HG02938 (cell line): ENCODE measurements at regions not wholly inside any gene's neighbourhood (a gene's known extent, or its start where the extent isn't known, plus 50 kb on each side); places are given as distances from the start of the nearest gene placed in this dataset.
"Not testable (repeated sequence)": the region's sequence is repeated elsewhere in the genome, so short reads cannot be mapped to it uniquely, and the experiment has no call there.

Experiments used
- ATAC-seq: cut with Tn5 transposase; IDR thresholded peaks from one replicate; pipeline ENCODE4 v1.9.1; 2021; ENCODE audit warnings: mild to moderate bottlenecking, moderate library complexity; ENCODE audit not compliant: unreplicated experiment

GRCh38 chr5:1598950-1599737 is 75.4 kb upstream of the LPCAT1 start:
- not testable (repeated sequence) for ATAC-seq

DNA sequence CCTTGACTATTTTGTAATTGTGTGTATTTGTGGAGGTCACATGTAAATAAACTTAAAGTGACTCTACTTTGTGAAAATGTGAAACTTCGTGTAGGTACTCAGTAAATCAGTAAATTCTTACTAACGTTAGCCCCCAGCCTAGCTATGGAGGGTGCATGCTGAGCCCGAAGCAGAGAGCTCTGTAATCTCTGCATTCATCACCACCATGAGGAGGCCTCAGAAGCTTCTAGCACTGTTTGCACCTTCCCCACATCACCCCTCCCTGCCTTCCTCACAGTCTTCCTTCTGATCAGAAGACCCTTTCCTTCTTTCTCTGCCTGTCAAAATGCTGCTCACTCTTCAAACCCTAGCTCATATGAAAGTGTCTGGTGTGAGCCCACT is 73.3 kb upstream of the LPCAT1 start:
- not testable (repeated sequence) for ATAC-seq

GRCh38 chr5:1596462-1597092 is 72.8 kb upstream of the LPCAT1 start:
- ATAC-seq: not testable (repeated sequence)

- peak; percentile 82 for ATAC-seq
Observed at GRCh38 chr5:1594357-1595106, 70.8 kb upstream of the LPCAT1 start.

DNA sequence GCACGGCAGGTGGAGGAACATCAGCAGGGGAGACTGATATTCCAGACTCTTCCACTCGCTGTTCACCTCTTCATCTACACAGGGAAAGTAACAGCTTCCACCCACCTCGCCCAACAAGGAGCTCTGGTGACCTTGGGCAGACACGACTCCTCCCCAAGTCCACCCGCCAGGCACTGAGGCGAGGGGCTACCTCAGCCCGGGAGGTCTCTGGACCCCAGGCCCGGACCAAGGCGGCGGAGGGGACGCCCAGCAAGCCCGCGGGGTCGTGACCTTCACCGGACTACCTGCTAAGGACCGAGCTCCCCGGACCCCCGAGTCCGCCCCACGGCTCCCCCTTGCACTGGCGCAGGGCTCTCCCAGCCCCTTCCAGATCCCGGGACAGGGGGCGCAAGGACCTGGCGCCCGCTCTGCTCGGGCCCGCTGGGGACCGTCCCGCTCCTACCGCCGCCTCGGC is 70.2 kb upstream of the LPCAT1 start:
- no peak for ATAC-seq

DNA sequence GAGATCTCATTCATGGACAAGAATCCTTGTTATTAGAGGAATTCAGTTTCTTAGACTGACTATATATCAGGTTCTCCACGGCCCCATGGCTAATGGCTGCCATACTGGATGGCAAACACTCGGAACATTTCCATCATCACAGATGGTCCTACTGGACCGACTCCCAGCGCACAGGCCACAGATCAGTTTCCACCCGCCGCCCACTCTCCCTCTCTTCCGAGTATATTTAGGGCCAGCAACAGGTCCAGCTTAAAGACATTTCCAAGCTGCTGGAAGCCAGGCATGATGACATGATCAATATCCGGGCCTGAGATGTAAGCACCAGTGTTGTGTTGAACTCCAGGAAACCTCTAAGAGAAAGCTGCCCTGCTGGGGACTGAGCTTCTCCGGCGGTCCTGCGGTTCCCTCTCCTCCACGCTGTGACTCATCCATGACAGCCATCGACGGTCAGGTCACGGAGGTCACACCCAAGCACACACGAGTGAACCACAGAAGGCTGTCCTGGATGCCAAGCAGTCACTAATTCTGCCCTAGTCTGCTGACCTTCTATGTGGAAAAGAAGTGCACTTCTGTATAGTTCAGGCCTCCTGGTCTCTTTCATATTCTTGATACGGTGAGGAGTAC is 64.4 kb upstream of the LPCAT1 start:
- not testable (repeated sequence) for ATAC-seq

DNA sequence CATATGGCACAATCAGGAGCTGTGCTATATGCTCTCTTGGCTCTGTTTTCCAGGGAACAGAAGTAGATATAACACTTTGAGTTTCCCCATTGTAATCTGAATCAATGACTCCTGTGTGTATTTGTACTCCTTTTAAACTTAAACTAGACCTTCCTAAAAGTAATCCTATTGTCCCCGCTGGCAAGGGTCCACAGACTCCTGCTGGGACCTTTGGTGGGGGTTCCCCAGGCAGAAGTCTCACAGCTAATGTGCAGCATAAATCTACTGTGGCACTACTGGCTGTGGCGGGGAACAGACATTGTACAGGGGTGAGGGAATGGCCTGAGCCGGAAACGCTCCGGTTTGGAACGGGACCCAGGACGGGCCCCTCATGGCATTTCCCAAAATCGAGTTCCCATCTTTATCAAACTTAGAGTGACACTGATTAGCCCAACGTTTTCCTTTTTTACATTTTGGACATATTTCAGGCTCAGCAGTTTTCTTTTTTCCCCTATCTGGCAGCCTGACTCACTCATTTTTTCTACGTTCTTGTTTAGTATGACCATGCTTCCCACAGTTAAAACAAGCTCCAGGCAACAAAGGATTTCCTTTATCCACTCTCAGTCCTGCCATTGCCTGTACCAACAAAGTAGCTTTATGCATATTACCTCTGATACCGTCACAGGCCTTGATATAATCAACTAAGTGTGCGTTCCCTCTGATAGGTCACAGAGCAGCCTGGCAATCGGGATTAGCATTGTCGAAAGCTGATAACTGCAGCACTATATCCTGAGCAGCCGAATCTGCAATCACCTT is 59.5 kb upstream of the LPCAT1 start:
- ATAC-seq: not testable (repeated sequence)

DNA sequence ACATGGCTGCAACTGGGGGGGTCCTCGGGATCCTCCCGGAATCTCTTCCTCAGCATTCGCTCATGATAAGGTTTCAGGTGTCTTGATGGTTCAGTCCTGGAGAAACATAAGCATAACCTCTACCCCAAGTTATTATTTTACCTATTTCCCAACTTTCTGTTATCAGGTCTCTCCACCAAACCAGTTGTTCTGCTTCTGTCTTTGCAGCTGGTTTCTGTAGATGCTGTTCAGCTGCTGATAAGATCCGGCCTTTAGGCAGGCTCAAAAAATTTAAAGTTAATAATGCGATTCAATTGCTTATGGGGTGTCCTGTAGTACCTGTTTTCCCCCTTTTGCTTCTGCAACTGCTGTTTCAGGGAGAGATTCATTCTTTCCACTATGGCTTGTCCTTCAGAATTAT is 55.6 kb upstream of the LPCAT1 start:
- ATAC-seq: not testable (repeated sequence)

DNA sequence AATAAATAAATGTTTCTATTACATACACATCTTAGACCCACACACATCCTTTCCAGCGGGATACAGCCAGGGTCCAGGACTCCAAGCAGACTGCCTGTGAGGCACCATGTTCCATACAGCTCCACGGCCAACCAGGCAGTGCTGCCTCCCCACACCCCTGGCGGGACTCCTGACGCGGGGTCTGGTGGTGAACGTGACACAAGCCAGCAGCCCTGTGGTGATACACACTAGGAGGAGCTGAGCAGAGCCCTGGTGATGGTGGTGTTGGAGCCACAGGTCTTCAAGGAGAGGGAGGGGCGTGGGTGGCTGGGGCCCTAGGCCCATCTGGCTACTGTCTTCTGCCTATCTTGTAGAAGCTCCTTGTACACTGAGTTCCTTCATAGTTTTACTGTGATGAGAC is 53.1 kb upstream of the LPCAT1 start:
- not testable (repeated sequence) for ATAC-seq

DNA sequence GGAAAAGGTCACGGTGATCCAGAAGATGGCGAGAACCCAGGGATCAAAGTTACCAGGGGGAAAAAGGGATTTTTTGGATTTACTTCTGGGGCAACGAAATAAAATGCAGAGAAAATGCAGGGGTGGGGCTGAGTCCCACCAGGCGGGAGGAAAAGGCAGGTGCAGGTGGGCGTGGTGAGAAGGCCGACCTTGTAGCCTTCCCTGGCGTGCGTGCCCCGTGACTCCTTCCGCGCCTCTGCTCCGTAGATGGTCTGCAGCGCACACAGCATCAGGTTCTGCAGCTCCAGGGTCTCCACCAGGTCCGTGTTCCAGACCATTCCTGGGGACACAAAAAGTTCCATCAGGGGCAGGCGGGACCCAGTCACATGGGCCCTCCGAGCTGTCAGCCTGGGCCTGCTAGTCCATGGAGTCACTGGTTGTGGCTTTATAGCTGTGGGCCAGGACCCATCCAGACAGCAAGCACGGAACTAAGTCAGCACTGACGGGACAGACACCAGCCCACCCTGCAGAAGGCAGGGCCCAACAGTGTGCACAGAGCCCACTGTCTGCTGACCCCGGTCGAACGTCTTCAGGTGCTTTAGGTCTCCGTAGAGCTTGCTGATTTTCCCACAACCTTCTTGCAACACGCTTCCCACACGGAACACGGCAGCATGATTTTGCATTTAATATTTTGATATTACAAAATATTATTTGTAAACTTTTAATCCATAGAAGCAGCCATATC is 52.4 kb upstream of the LPCAT1 start:
- ATAC-seq: not testable (repeated sequence)

DNA sequence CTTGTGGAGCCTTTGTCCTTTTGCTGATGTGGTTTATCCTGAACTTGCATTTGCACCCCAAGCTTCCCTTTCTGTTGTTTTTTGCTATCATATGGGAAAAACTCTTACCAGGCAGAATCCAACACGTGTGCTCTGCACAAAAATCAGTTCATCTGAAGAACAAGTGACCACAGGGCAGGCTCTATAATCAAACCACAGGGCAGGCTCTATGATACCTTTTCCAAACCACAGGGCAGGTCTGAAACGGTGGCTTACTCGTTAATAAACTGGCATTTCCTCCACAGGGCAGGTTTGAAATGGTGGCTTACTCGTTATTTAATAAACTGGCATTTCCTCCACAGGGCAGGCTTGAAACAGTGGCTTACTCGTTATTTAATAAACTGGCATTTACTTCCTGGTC is 51.7 kb upstream of the LPCAT1 start:
- not testable (repeated sequence) for ATAC-seq

DNA sequence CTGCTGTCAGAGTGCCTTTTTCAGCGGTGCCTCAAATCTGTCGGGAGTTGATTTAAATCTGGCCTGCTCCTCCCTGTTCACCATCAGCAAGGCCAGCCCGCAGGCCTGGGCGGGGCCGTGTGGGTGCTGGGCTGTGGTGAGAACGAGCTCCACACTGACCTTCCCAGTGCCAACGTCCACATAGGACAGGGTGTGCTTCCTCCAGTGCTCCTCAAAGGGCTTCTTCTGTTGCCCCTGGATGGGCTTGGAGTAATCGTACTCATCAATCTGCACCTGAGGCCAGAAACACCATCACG is 50.2 kb upstream of the LPCAT1 start:
- ATAC-seq: not testable (repeated sequence)

DNA sequence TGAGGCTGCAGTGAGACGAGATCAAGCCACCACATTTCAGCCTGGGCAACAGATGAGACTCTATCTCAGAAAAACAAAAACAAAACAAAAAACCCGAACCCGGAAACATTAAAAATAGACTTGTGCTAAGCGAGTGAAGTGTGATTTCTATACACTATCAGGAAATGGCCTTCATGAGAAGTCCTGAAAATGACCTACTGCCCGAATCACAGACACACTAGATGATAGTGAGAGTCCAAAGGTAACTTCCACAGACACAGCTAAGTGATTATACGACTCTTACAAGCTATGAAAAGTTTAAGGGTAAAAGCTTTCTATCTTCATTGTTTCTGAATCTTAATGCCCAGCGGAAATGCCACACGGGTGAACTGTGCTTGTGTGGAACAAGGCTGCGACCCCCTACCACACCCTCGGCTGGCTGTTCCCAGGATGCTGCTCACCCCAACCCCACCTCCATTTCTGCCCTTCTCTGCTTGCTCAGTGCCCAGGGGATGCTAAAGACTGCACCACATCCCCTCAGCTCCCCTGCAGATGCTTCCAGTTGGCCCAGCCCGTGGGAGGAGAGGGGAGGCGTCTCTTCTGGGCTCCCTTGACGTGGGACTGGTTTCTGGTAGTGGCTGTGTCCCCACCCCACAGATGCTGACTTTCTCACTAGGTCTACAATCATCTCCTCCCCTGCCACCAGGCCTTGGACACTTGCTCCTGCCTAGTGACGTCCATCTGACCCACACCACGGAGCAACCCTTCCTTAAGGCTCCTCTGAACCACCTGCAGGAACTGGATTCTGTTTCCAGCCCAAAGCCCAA is 49.7 kb upstream of the LPCAT1 start:
- not testable (repeated sequence) for ATAC-seq
